WERI-Rb-1 (cell line): ENCODE measurements at regions not wholly inside any gene's neighbourhood (a gene's known extent, or its start where the extent isn't known, plus 50 kb on each side); places are given as distances from the start of the nearest gene placed in this dataset.

ENCODE experiments used
- DNase-seq: peaks from one replicate; pipeline ENCODE4 v3.0.0-alpha.2; 2020
- H3K27ac ChIP-seq: fragments of 250-450 bp; sonication (Bioruptor Pico); 2 replicates; pipeline ENCODE4 v1.5.1; 2020; ENCODE audit warnings: mild to moderate bottlenecking, moderate library complexity
- H3K27me3 ChIP-seq: fragments of 250-450 bp; sonication (Bioruptor Pico); 2 replicates; pipeline ENCODE4 v1.5.1; 2021; ENCODE audit warnings: mild to moderate bottlenecking, low read depth, moderate library complexity; ENCODE audit not compliant: insufficient read depth, severe bottlenecking
- H3K36me3 ChIP-seq: fragments of 250-450 bp; sonication (Bioruptor Pico); 2 replicates; pipeline ENCODE4 v1.5.1; 2020; ENCODE audit warnings: mild to moderate bottlenecking, moderate library complexity
- H3K4me3 ChIP-seq: 2 replicates; pipeline ENCODE4 v1.5.1; 2011; ENCODE audit warnings: low read depth, mild to moderate bottlenecking, control low read depth, low read length
- H3K9me3 ChIP-seq: fragments of 250-450 bp; sonication (Bioruptor Pico); 2 replicates; pipeline ENCODE4 v1.5.1; 2021; ENCODE audit warnings: mild to moderate bottlenecking, moderate library complexity; ENCODE audit not compliant: severe bottlenecking
- TF ChIP-seq, protein P1 (sequence below): IDR thresholded peaks from 2 replicates; pipeline ENCODE4 v1.5.1; 2011; ENCODE audit warnings: low read depth, mild to moderate bottlenecking, control low read depth, inconsistent platforms, low read length

DNA sequence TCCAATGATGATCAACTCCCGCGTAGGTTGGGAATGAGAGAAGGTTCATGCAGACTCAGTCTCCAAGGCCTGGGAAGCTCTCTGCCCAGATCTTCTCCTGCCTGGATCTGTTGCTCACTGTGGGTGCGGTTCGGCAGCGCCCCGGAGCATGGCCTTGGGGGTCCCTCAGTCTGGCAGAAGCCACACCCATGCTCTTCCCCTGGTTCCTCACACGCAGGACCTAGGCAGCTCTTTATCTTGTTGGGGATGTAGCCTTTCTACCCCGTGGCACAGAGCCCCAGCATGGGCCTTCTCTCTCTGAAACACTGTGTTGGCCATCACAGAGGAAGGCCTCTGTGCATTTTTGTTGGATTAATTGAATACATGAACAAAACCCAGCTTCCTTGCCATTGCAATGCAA is 1461.6 kb downstream of the BRD1 start:
- no peaks in the 10 kb centered on the region for H3K36me3 ChIP-seq
- H3K27ac ChIP-seq = no peak overlapping the region
- TF ChIP-seq, protein P1, sequence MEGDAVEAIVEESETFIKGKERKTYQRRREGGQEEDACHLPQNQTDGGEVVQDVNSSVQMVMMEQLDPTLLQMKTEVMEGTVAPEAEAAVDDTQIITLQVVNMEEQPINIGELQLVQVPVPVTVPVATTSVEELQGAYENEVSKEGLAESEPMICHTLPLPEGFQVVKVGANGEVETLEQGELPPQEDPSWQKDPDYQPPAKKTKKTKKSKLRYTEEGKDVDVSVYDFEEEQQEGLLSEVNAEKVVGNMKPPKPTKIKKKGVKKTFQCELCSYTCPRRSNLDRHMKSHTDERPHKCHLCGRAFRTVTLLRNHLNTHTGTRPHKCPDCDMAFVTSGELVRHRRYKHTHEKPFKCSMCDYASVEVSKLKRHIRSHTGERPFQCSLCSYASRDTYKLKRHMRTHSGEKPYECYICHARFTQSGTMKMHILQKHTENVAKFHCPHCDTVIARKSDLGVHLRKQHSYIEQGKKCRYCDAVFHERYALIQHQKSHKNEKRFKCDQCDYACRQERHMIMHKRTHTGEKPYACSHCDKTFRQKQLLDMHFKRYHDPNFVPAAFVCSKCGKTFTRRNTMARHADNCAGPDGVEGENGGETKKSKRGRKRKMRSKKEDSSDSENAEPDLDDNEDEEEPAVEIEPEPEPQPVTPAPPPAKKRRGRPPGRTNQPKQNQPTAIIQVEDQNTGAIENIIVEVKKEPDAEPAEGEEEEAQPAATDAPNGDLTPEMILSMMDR = no peak
- DNase-seq = no peak
- no peaks in the 10 kb centered on the region for H3K9me3 ChIP-seq
- H3K27me3 ChIP-seq = no peaks in the 10 kb centered on the region
- no peak overlapping the region for H3K4me3 ChIP-seq

DNA sequence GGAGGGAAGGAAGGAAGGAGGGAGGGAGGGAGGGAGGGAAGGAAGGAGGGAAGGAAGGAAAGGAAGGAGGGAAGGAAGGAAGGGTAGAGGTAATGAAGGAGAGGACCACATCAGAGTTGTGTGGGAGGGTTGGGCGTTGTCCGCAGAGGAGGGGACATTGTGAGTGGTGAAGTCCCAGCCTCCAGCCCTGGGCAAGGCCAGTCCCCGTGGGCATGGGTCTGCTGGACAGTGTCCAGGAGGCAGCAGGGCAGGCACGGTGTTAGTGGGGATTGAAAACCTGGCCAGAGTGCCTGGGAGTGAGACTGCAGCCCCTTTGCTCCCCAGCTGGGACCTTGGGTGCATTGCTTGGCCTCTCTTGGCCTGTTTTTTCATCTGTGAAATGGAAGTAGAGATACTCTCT is 1462.3 kb downstream of the BRD1 start:
- H3K27me3 ChIP-seq = no peaks in the 10 kb centered on the region
- H3K36me3 ChIP-seq = no peaks in the 10 kb centered on the region
- TF ChIP-seq, protein P1 = no peak
- H3K27ac ChIP-seq = no peak overlapping the region
- no peaks in the 10 kb centered on the region for H3K9me3 ChIP-seq
- H3K4me3 ChIP-seq = no peak overlapping the region
- DNase-seq = no peak

DNA sequence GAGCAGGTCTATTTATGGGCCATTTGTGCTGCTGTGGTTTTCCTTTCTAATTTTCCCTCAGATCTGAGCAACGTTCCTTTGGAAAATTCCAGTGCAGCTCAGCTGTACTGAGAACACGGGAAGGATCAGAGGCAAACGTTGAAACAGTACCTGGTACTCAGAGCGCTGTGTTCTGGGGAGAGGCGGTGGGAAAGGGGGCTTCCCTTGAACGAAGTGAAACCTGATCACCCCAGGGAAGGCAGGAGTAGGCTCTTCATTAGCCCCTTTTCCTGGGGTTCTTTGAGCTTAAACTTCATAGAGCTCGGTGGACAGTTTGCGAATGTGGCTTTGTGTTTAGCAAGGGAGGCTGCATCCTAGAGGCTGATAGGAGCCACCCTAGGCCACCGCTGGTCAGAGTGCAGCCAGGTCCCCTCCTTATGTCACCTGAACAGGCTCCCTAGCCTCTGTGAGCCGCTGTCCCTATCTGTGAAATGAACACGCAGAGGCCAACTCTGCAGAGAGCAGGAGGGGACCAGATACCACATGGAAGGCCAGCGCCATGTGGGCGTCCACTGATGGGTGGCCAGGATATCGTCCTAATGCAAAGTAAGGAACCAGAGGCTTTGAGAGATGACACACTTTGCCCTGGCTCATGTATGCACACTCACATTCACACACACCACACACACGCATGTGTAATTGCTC is 1464.8 kb downstream of the BRD1 start:
- Histone ChIP-seq H3K27ac (no peak overlapping the region), H3K27me3 (no peaks in the 10 kb centered on the region), H3K9me3 (no peaks in the 10 kb centered on the region), H3K4me3 (no peak overlapping the region), H3K36me3 (no peaks in the 10 kb centered on the region)
- no peak for DNase-seq
- TF ChIP-seq, protein P1 = no peak

DNA sequence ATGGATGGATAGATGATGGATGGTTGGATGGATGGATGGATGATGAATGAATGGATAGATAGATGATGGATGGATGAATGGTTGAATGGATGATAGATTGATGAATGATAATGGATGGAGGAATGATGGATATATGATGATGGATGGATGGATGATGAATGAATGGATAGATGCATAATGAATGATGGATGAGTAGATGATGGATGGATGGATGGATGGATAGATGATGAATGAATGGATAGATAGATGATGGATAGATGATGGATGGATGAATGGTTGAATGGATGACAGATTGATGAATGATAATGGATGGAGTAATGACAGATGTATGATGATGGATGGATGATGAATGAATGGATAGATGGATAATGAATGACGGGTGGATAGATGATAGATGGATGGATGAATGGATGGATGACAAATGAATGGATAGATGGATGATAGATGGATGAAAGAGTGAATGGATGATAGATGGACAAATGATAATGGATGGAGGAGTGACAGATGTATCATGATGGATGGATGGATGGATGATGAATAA is 1466.5 kb downstream of the BRD1 start:
- Histone ChIP-seq H3K36me3 (no peaks in the 10 kb centered on the region), H3K27ac (no peak overlapping the region), H3K9me3 (no peaks in the 10 kb centered on the region), H3K27me3 (no peaks in the 10 kb centered on the region), H3K4me3 (no peak overlapping the region)
- TF ChIP-seq, protein P1 = no peak
- no peak for DNase-seq

DNA sequence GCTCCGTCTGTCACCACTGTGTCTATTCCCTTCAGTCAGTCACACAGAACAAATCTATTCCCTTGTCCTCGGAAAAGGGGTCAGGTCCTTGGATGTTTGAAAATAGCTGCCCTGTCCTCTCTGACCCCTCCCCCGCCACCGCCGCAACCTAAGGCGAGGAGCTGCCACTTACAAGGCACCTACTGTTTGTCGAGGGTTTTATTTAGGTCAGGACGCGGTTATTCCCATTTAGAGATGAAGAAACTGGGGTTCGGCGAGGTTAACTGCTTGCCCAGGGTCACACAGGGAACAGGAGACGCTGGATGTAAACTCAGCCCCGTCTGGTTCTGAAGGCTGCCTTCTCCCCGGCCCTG is 1468.1 kb downstream of the BRD1 start:
- H3K27me3 ChIP-seq = no peaks in the 10 kb centered on the region
- DNase-seq = peak; percentile 63
- TF ChIP-seq, protein P1 = no peak
- no peak overlapping the region for H3K27ac ChIP-seq
- no peaks in the 10 kb centered on the region for H3K36me3 ChIP-seq
- H3K4me3 ChIP-seq = no peak overlapping the region
- H3K9me3 ChIP-seq = no peaks in the 10 kb centered on the region
